T-helper 22 cell (primary cell): ENCODE measurements at regions not wholly inside any gene's neighbourhood (a gene's known extent, or its start where the extent isn't known, plus 50 kb on each side); places are given as distances from the start of the nearest gene placed in this dataset.

Source experiments
- DNase-seq: peaks from one replicate; pipeline ENCODE4 v3.0.0-alpha.2; 2020; ENCODE audit warnings: low read depth

DNA sequence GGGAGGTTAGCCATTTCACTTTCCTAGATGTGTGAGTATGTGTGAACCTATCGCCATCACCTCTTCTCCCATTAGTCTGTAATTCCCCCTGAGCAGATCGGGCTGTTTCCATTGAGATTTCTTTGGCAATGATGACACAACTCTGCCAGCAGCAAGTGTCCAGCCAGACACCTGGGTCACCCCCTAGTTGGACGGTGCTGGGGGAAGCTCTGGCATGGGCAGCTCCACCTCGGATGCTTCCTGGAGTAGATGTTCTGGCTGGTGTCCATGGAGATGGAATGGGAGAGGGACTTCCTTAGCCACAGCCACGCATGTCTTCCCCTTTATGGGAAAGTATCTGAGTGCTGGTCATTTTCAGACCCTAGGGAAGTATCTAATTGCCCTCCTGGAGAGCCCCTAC, 247.9 kb upstream of the RPL38 start:
- DNase-seq, result no peak

GRCh38 chr17:73956169-73956568, 247.3 kb upstream of the RPL38 start:
- no peak for DNase-seq

DNA sequence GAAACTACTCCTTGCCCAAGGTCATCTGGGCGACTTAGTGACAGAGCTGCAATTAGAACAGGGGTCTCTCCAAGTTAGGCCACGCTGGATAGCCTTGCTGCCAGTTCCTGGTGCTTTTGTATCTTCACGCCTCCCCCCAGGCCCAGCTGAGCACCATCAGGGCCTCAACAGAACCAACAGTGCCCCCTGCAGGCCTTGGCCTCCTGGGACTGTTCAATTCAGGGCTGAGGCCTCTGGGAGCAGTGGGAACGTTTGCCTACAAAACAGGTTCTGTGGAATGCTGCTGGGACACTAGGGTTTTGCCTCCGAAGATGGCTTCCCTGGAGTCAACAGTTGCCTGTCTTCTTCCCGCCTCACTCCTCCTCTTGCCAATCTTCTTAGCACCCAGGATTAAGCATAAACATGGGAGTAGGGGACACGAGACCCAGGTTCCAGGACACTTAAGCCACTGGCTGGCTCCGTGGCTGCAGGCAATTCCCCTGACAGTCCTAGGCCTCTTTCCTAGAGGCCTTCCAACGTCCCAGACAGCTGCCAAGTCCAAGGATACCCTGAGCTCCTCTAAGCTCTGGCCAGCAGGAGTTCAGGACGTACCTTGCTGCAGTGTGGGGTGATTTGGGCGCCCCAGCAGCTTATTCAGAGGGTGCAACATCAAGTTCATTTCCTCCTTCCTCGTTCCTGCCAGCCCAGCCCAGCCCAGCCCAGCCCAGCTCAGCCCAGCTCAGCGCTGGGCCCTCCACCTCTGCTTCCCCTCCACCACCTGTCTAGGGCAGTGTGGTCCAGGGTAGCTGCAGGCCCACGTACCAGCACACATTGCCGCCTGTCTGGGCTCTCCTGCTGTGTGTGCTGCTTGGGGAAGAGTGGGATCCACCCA, 246.6 kb upstream of the RPL38 start:
- no peak for DNase-seq

DNA sequence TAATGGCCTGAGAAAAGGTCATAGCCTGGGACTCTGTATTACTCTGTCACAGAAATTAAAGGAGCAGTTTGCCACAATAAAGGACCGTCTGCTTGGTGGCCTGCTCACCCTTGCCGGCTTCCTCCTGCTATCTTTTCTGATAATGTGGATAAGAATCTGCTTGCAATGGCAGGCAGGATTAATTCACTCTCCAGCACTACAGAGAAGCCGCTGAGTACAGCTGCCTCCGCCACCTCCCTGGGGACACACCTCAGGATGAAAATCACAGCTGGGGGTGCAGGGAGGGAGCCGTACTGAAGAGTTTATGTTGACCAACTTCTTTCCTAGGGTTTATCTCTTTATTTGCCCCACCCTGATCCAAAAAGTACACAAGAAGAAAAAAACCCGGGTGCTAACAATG, 245.9 kb upstream of the RPL38 start:
- no peak for DNase-seq

DNA sequence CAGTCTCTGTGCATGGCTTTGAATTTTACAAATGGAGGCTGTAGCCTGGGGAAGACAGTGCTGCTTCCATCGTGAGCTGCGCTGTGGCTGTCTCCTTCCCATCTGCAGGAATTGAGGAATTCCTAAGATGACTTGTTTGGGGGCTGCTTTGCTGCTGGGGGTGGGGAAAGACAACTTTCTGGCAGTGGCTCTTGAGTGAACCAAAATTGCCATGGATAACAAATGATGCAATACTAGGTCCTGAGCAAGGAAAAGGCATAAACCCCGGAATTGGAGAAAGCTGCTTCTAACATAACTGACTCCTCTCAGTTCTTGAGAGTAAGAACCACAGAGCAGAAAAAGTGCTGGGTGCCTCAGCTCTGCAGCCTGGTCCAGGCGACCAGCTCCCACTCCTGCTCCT, 245.0 kb upstream of the RPL38 start:
- DNase-seq, result no peak

DNA sequence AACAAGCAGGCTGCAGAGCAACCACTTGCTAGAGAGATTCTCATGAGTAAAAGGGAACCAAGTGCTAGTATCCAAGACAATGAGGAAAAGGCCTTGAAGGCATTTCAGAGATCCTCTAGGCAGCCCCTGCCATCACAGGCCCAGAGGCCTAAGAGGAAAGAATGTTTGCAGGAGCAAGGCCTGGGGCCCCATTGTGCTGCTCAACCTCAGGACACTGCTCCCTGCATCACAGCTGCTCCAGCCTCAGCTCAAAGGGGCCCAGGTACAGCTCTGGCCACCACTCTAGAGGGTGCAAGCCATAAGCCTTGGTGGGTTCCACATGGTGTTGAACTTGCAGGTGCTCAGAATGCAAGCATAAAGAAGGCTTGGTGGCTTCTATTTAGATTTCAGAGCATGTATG, 243.0 kb upstream of the RPL38 start:
- no peak for DNase-seq

DNA sequence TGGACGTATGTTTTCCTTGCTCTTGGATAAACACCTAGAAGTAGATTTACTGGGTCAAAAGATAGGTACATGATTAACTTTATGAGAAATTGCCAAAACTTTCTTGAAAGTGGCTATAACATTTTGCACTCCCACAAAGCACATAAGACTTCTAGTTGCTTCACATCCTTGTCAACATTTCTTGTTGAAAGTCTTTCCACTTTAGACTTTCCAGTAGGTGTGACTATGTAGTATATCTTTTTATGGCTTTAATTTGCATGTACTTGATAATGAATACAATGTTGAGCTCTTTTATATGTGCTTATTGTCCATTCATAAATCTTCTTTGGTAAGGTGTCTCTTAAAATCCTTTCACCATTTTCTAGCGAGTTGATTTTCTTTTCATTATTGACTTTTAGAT, 241.2 kb upstream of the RPL38 start:
- no peak for DNase-seq

DNA sequence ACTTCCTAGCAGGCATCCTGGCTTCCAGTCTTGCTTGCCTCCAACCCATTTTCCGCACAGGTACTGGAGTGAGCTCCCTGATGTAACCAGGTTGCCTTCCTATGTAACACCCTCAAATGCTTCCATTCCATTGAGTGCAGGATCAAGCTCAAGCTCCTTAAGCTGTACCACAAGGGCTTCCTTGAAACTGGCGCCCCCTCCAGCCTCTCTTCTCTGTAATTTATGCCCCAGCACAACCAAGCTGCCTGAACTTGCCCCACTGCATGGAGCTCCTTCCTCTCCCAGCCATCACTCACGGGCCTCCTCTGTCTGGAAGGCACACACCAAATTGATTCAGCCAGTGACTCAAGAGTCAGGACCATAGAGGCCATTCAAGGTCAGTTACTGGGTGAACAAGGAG, 234.8 kb upstream of the RPL38 start:
- DNase-seq, result no peak

GRCh38 chr17:73969956-73970355, 233.5 kb upstream of the RPL38 start:
- no peak for DNase-seq

GRCh38 chr17:73971127-73971526, 232.4 kb upstream of the RPL38 start:
- DNase-seq, result no peak

- DNase-seq, result no peak
Measured at GRCh38 chr17:73972056-73972455, 231.4 kb upstream of the RPL38 start.

DNA sequence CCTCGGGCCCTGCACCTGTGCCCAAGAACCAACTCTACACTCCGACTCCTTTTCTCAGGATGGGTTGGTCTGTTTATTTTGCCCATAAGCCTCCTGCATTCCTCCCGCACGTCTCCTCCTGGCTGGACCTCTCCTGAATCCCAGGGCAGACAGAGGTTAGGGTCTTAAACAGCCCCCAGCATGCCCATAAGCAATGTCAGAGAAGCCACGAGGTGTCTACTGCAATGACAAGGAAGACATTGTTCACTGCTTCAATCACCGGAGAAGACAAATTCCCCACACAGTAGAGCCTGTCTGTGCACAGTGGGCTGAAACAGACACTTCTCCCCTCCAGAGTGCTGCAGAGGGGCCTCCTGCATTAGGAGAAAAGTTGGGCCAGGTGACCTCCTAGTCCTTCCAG, 230.6 kb upstream of the RPL38 start:
- DNase-seq, result no peak

DNA sequence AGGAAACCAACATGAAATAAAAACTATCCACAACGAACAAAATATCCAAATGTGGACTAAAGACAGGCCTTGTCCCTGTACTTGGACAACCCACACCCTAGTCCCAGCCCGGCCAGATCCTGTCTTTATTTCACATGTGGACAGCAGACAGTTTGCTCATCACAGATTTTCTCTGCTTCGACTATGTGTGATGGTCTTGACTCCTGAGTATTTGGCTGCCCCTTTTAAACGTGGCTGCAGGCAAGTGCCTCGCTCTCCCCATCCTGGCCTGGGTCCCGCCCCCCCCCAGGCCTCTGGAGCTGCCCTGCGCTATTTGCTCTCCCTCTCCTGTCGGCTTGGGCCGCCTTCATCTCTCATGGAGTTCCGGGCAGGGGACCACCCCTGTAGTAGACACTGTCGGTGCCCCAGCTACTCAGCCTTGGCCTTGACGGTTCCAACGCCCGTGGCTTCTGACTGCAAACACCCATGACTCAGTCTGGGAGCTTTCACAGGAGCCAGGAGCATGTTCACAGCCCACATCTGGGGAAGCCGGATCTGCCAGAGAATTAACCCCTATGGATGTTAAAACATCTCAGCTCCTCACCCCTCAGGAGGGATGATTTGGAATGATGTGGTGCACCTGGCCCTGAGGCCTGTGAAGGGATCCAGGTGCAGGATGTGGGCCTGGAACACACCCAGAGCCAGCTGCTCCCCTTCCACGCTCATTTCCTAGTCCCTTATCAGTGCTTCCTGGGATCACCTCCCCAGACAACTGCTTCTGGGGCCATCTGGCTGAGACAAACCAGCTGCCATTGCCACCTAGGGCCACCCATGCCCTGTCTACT, 229.7 kb upstream of the RPL38 start:
- DNase-seq, result no peak

- DNase-seq, result no peak
Measured at GRCh38 chr17:73974536-73974935, 228.9 kb upstream of the RPL38 start.

- no peak for DNase-seq
Measured at GRCh38 chr17:73976147-73976546, 227.3 kb upstream of the RPL38 start.

GRCh38 chr17:73976676-73977521, 226.6 kb upstream of the RPL38 start:
- DNase-seq, result no peak

GRCh38 chr17:73980517-73980916, 223.0 kb upstream of the RPL38 start:
- no peak for DNase-seq

- no peak for DNase-seq
Measured at GRCh38 chr17:73982871-73983270, 220.6 kb upstream of the RPL38 start.

DNA sequence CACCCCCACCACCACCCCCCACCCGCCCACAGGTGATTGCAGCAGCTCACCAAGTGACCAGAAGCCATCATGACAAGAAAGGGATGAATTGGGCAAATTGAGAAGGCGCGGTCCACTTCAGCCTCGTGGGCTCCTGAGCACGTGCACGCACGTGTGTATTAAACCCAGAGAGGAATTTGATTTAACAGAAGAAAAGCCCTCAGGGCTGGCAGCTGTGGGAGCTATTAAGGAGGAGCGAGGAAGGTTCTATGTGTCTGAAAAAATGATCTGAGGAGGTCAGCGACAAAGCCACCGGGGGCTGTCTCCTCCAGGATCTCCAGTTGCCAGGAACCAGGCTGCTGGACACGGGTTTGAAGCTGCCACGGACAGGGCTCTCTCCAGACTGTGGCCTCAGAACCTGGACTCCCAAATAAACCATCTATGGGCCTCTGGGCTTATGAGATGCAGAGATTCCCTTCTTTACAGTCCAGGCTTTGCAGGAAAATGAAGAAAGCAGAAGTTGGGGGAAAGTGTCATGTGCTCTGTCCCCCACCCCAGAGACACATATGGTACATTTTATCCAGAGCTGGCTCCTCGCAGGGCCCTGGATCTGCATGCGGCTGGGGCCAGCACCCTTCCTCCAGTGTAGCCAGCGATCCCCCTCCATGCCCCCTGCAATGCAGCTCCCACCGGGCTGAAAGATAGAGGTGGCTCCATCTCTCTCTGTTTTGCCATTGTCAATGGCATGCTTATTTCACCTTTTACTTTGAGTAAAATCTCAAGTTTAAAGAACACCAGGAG, 219.7 kb upstream of the RPL38 start:
- DNase-seq, result no peak

- no peak for DNase-seq
Measured at GRCh38 chr17:73984941-73985340, 218.5 kb upstream of the RPL38 start.

DNA sequence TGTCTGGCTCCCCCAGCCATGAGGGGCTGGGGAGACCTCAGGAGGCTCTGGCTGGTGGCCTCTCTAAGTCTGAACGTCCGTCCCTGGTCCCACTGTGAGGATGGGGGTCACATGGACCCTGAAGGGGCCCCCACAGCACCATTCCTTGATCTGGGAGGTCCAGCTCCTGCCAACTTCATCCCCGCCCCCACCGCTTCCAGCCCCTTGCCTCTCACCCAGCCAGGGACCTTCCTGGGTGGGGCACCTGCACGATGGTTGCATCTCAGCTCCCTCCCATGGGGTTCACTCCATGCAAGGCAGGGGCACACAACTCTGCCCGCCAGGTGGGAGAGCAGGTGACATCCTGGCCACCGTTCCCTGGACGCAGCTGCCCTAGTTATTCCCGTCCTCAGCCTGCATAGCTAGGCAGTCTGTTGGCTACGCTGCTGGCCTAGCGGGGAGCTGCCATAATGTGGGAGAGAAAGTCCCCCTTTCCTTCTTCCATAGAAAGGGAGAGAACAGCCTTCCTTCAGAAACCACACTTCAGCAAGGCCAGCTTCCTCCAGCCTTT, 217.9 kb upstream of the RPL38 start:
- DNase-seq, result no peak
